Stimulated activated CD8-positive, alpha-beta memory T cell treated with anti-CD3 and anti-CD28 coated beads, Interleukin-7, amount 100 ng/mL, for 24 hours (primary cell): ENCODE measurements at regions not wholly inside any gene's neighbourhood (a gene's known extent, or its start where the extent isn't known, plus 50 kb on each side); places are given as distances from the start of the nearest gene placed in this dataset.
"Not testable (repeated sequence)": the region's sequence is repeated elsewhere in the genome, so short reads cannot be mapped to it uniquely, and the experiment has no call there.

Source experiments
- DNase-seq: peaks from one replicate; pipeline ENCODE4 v3.0.0-alpha.2; 2020; ENCODE audit warnings: low read depth

DNA sequence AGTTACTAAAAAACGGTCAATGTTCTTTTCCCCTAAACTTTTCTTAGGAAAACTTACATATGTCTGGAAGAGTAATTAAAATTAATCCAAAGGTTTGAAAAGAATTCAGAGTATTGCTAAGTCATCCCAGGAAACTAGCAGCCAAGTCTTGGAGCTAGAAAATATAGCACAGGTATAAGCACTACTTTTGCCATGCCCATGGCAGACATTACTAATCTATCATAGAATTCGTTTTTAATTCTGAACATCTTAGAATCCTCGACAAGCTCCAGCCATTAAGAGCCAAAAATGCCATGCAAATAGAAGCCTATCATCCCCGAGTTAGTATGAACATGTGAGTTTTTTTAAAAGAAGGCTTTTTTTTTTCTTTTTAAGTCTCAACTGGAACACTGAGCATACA lies 395.0 kb downstream of the ZEB2 start:
- no peak for DNase-seq

DNA sequence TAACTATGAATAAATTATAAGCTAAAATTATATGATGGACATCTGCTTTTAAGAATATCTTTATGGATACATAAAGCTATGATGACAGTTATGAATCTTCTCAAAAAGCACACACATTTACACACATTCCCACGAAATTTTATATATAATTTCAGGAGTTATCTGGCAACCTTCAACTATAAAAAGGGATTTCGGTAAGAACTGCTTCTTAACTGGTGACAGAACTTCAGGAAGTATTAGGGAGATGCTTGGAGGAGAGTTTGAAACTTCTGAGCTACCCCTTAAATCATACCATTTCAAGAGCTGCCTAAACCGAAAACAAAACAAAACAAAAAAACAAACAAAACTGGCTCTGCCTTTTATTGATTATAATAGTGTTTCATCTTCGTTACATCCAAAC lies 399.4 kb downstream of the ZEB2 start:
- no peak for DNase-seq

DNA sequence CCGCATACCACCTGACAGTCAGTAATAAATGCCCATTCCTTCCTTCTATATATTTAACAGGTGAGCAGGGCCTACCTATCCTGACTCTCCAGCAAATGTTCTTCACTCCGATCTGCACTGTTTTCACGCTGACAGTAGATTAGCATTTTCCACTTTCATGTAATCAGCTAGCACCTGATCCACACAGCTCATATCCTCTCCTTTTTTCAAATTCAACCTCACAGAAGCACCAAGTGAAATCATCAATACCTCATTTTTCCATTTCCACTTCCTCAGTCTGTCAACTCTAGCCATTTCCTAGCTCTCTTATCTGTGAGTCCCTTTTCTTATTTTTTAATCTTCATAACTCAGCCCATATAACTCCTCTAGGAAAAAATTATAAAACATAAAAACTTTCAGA lies 402.8 kb downstream of the ZEB2 start:
- DNase-seq, result no peak

DNA sequence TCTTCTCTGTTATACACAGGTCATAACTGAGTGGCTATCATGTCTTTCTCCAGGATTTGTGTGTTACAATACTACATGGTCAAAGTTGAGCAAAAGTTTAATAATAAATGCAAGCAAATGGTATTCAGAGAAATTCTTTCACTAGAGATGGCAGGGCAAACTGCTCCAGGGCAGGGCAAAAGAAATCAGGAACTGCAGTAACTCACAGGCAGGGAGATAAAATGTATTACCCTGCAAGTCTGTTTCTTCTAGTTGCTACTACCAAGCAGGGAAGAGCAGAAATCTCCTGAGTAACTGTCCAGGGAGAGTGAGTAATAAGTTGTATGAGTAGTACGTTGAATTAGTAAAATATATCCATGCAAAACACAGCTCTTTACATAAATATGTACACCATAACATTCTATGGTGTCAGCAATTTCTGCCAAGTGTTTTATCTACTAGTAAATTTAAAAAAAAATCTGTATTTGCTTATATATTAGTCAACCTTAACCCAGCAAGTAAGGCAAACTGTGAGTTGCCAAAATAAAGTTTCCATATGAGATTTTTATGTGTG lies 404.1 kb downstream of the ZEB2 start:
- DNase-seq, result no peak

DNA sequence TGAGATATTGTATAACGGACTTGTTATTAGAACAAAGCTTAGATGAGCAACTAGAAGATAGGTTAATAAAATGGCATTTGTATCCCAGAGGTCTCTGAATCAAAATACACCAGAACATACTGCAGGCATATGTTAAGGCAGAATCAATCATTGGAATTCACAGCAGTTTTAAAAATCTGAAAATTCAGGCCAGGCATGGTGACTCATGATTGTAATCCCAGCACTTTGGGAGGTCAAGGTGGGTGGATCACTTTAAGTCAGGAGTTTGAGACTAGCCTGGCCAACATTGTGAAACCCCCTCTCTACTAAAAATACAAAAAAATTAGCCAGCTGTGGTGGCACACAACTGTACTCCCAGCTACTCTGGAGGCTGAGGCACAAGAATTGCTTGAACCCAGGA lies 405.2 kb downstream of the ZEB2 start:
- no peak for DNase-seq

DNA sequence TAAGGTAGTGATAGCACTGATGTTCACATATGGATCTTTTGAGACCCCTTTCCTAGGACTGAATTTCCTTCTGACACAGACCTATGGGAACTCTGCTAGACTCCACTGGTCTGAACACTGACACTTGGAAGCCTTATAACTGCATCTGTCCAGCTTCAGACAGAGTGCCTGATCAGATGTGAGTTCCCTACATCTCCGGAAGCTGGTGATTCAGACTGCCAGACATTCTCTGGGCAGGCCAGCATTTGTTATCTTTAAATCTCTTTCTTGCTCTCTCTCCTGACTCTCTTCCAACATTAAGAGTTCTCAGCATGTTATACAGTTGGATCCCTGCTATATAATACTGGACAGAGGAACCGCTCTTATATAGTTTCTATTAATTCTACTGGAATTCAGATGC lies 408.5 kb downstream of the ZEB2 start:
- DNase-seq, result no peak

DNA sequence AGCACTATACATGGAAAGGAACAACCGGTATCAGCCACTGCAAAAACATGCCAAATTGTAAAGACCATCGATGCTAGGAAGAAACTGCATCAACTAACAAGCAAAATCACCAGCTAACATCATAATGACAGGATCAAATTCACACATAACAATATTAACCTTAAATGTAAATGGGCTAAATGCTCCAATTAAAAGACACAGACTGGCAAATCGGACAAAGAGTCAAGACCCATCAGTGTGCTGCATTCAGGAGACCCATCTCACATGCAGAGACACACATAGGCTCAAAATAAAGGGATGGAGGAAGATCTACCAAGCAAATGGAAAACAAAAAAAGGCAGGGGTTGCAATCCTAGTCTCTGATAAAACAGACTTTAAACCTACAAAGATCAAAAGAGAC lies 413.8 kb downstream of the ZEB2 start:
- DNase-seq, result not testable (repeated sequence)

DNA sequence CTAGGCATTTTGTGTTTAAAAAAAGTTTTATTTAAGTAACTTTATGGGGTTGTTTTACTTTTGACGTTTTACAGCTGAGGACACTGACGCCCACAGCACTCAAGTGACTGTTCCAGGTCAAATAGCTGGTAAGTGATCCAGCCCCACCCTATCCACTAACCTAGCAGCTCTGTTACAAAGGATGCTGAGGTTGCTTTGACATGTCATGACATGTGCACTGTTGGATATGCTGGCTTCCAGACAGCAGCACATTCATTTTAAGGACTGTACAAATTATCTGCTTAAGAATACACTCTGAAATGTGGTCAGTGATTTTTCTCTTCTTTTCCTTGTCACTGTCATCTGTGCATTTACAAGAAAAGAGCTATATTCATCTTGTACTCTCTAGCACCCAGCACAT lies 417.5 kb downstream of the ZEB2 start:
- DNase-seq, result no peak

DNA sequence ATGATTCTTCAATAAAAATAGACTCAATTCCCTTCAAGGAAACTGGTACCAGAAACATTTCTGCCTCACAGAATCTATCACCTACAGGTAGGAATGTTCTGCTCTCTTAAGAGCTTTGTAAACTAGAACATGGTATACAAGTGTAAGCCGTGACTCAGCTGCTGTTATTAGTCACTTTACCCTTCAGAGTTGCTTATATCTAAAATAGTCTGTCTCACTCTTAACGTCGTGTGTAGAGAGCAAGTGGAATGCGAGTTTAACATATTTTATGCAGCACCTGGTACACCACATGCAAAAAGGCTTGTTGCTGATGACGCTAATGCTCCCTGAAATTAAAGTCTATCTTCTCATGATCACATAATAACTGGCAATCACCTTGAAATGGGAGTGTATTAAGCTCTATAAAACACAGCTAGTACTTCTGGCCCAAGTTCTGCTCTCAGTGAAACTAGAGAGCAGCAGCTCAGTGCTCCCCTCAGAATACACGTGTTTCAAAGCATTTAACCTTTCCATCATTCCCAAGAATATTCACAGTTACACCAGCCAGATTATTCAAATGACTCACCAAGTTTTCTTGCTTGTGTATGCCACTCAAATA lies 420.0 kb downstream of the ZEB2 start:
- no peak for DNase-seq

DNA sequence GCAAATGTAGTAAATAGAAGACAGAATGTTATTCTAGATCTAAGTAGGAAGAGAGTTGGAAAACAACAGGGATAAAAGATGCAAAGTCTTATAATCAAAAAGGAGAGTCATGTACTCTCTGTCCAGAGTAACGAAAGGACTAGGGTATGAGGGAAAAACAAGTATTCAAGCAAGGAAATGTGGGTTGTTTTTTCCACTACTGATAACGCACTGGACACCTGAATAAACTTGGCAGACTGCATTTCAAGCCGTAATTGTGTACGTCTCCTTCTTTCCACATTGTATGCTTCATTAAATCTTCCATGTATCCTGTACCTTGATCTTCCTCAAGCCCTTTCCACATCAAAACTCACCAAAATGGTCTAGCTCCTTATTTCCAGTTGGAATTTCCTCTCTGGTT lies 420.6 kb downstream of the ZEB2 start:
- DNase-seq, result no peak

DNA sequence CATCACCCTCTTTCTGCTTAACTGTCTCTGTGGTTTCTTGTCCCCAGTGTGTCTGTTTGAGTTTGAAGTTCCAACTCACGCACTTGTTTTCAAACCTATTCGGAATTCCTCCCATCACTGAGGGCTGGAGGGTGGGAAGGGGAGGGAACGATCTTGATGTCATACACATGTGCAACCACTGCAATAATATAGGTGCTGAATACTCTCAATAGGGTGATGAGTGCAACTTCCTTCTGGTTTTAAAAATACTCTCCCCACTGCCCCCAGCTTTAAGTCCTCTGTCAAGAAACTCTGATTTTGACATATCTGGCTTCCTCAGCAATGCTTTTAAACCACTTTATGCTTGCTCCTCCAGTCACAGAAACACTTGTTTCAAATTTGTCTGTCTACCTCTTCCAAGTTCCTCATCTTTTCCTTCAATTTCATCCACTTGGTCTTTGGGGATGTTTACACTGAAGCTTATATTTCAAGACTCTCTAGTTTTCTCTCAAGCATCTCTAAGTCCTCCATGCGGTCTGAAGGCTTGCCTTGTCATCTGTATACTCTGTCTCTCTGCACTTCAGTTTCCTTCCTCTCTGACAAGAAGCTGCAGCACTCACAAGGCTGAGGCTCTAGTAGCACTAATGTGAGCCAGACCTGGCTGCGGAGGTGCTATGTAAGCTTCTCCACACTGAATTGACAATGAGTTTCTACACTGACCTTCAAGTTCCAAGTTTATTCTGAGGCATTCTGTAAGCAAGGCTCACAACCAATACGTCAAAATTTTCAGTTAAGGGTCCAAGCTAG lies 422.3 kb downstream of the ZEB2 start:
- DNase-seq, result no peak

DNA sequence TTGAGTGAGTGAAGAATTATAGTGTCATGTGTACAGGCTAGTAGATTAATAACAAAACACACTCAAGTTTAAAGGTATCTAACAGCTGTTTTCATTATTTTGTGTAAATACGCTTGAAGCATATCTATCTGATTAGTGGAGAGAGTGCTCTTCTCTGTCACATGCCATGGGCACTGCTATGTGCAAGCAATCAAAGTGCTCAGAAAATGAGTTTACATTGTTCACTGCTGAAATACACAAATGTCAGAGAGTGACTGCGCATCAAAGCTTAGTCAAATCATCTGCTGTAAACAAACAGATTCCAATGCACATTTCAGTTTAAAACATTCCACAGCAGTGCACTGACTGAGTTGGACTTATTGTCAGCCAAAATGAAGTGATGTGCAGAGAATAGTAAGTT lies 423.4 kb downstream of the ZEB2 start:
- DNase-seq, result no peak

DNA sequence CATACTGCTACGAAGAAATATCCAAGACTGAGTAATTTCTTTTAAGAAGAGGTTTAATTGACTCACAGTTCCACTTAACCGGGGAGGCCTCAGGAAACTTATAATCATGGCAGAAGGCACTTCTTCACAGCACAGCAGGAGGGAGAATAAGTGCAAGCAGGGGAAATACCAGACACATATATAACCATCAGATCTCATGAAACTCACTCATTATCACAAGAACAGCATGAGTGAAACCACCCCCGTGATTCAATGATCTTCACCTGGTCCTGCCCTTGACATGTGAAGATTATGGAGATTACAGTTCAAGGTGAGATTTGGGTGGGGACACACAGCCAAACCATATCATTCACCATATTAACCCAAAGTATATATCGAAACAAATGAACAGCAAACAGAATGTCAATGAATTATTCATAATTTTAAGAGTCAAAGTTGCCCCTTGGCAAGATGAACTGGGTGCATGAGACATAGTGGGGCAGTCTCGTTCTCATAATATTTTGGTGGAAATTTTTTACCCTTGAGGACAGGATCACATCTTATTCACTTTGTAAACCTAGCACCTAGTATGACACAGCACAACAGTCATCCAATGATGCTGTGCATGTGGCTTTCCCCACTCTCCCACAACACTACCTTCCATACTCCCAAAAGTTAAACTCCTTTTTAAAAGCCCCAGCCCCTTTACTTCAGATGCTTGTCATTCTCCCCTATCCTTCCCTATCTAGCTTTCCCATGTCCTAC lies 425.3 kb downstream of the ZEB2 start:
- no peak for DNase-seq

DNA sequence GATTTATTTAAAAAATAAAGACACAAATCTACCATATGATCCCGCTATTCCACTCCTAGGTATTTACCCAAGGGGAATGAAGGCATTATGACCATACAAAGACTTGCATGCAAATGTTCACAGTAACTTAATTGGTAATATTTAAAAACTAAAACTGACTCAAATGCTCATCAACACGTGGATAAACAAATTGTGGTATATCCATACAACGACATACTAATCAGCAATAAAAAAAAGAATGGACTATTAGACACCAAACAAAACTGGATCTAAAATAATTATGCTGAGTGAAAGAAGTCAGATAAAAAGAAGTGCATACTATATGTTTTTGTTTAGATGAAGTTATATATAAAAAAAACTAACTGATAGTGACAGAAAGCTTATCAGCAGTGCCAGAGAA lies 428.3 kb downstream of the ZEB2 start:
- no peak for DNase-seq

DNA sequence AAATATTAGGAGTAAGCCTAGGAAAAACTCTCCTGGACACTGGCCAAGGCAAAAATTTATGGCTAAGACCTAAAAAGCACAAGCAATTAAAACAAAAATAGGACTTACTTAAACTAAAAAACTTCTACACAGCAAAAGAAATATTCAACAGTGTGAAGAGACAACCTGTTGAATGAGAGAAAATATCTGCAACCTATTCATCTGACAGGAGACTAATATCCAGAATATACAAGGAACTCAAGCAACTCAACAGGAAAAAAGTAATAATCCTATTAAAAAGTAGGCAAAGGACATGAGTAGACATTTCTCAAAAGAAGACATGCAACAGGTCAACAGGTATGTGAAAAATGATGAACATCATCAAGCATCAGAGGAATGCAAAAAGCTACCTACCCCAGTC lies 431.1 kb downstream of the ZEB2 start:
- no peak for DNase-seq

DNA sequence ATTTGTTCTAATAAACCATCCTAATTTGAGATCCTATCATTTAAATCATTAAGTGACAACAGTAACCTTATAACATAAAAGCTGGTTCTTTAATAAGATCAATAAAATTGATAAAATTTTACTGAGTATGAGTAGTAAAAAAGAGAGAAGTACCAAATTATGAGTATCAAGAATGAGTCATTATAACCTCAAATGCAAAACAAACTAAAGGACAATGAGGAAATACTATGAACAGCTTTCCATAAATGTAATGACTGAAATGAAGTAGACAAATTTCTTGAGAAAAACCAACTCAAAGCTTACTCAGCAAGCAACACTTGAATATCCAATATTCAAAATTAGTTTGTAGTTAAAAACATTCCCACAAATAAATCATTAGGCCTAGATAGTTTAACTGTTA lies 433.0 kb downstream of the ZEB2 start:
- DNase-seq, result no peak

DNA sequence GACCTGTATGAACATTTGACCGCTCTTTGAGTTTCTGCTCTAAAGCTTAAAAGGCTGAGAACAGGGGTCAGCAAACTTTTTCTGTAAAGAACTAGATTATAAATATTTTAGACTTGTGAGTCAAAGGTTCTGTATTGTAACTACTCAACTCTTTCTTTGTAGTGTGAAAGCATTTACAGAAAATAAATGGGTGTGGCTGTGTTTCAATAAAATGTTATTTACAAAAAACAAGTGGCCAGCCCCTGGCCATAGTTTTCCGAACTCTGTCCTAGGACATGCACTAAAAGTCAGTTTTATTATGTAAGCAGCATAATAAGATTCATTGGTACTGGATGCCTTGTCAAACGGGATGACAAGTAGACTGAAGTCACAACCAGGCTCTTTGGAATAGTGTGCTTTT lies 434.9 kb downstream of the ZEB2 start:
- no peak for DNase-seq

DNA sequence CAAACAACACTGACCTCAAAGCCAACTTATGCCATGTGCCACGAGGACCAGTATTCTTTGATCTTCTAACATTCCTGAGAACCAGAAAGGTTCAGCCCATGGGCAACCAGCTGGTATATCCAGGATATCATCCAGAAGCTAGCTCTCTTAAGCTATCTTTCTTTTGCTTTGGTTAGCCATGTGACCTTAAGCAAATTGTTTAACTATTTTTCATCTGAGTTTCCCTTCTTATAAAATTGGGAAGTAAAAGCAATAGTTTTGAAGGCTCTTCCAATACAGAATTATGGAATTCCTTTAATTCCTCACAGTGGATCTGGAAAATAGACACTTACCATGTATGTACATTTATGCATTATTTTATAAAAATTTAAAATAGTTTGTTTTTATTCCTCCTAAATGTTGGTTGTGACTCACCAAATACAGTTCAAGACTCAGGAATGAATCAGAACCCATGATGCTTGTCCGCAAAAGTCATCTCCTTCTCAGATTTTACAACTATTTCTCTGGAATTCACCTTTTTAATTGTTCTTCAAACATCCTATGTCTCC lies 435.7 kb downstream of the ZEB2 start:
- DNase-seq, result no peak

DNA sequence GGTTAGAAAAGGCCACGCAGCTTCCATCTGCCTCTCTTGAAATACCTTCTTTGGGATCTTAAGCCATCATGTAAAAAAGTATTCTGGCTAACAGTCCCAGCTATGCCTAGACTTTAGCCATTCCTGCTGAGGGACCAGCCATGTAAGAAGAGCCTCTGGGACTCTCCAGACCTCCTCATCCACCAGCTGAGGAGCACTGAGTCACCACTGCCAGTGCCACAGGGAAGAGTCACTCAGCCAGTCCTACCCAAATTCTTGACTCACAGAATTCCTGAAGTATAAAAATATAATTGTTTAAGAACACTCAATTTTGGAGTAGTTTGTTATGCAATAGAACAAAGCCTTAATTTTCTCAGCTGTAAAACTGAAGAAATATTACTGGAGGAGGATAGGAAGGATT lies 436.7 kb downstream of the ZEB2 start:
- no peak for DNase-seq

DNA sequence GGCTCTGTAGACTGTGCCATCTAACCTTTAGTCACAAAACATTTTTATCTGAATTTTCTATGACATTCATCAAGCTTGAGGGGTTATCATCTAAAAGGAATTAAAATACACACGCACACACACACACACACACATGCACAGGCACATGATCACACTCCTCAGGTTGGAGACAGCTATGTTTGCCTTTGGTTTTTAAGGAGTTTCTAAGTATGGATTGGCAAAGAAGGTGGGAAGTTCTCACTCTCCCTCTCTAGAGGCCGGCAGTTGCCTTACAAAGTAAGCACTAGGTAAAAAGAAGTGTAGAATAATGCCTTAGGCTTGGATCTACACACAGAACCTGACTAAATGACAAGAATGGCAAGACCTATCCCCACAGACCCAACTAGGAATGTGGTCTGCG lies 437.1 kb downstream of the ZEB2 start:
- DNase-seq, result no peak

DNA sequence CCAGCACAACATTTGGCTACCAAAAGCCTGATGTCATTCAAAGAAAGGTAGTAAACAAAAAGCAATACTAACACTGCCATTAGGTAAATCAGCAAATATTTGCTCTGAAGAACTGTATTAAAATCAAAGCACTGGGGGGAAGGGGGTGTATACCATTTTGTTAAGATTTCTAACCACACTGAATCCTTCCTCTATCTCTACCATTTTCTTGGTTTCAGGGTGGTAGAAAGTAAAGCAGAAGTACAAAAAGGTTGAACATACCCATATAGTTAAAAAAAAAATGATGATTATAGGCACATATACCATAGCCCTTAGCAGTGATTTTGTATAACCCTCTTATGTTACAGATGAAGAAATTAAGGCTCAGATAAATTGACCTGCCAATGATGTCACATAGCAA lies 437.6 kb downstream of the ZEB2 start:
- DNase-seq, result no peak

DNA sequence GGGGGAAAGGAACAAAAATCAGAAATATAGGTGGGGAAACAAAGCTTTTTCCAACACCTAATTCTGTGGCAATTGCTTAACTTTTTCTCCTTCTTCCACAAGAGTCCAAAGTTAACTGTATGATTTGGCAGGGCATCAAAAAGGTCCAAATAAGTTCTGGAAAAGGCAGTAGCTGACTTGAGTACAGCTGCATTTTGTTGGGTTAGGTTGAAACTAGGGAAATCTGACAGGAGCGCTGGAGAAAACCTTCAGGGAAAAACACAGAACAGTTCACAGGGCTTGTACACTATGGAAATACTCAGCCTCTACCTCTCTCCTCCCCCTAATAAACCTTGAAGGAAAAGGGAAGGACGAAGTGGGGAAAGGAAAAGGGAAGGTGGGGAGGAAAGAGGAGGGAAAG lies 438.6 kb downstream of the ZEB2 start:
- no peak for DNase-seq

DNA sequence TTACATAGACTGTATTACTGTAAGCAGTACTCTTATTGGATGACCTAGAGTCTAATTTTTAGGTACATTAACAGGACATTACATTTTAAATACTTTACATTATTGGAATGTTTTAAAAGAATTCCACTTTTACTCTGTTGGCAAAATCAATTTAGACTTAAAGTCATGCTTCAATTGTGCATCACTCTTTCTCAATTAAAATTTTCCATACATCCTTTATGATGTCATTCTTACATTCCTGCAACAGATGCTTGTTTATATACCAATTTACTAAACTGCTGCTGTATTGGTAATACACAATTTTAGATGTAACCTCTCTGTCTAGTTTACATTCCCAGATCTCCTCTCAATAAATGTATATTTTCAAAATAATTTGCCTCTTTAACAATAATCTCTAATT lies 440.1 kb downstream of the ZEB2 start:
- DNase-seq, result no peak
